SK-N-SH treated with all-trans-retinoic acid at 6 μM for 48 hours (cell line): ENCODE measurements at regions not wholly inside any gene's neighbourhood (a gene's known extent, or its start where the extent isn't known, plus 50 kb on each side); places are given as distances from the start of the nearest gene placed in this dataset.

Source experiments
- ATAC-seq: fragments of 200-7000 bp; cut with Tn5 transposase; 3 replicates; pipeline ENCODE4 v1.9.1; 2020; ENCODE audit warnings: mild to moderate bottlenecking, moderate library complexity
- ARNTL ChIP-seq: fragments of 450-650 bp; formaldehyde crosslinking; IDR thresholded peaks from 2 replicates; pipeline ENCODE4 v1.5.0; 2020; ENCODE audit warnings: low read depth, mild to moderate bottlenecking, moderate library complexity, borderline replicate concordance
- BACH2 ChIP-seq: fragments of 250-450 bp; sonication (Bioruptor Pico); IDR thresholded peaks from 2 replicates; pipeline ENCODE4 v1.9.0; 2021; ENCODE audit warnings: mild to moderate bottlenecking, borderline replicate concordance
- CSDC2 ChIP-seq: fragments of 250-450 bp; sonication (Bioruptor Pico); IDR thresholded peaks from 2 replicates; pipeline ENCODE4 v1.5.0; 2020; ENCODE audit warnings: mild to moderate bottlenecking, moderate library complexity
- CSRNP3 ChIP-seq: fragments of 250-450 bp; sonication (Bioruptor Pico); IDR thresholded peaks from 2 replicates; pipeline ENCODE4 v1.5.1; 2021; ENCODE audit warnings: mild to moderate bottlenecking, moderate library complexity
- ESRRG ChIP-seq: fragments of 250-450 bp; sonication (Bioruptor Pico); IDR thresholded peaks from 2 replicates; pipeline ENCODE4 v1.6.1; 2021; ENCODE audit warnings: mild to moderate bottlenecking
- ISL1 ChIP-seq: fragments of 250-450 bp; sonication (Bioruptor Pico); IDR thresholded peaks from 2 replicates; pipeline ENCODE4 v2.1.2; 2022; ENCODE audit warnings: mild to moderate bottlenecking, moderate library complexity
- OSR1 ChIP-seq: fragments of 250-450 bp; sonication (Bioruptor Pico); IDR thresholded peaks from 2 replicates; pipeline ENCODE4 v1.8.0; 2022; ENCODE audit warnings: moderate library complexity, mild to moderate bottlenecking, inconsistent platforms
- PATZ1 ChIP-seq: fragments of 250-450 bp; sonication (Bioruptor Pico); IDR thresholded peaks from 2 replicates; pipeline ENCODE4 v1.8.0; 2020; ENCODE audit warnings: mild to moderate bottlenecking, moderate library complexity, borderline replicate concordance
- POU6F1 ChIP-seq: fragments of 250-450 bp; sonication (Bioruptor Pico); IDR thresholded peaks from 2 replicates; pipeline ENCODE4 v1.8.0; 2021; ENCODE audit warnings: low read depth, mild to moderate bottlenecking, moderate library complexity, borderline replicate concordance
- PPARA ChIP-seq: fragments of 250-450 bp; sonication (Bioruptor Pico); IDR thresholded peaks from 2 replicates; pipeline ENCODE4 v1.5.0; 2020; ENCODE audit warnings: mild to moderate bottlenecking, borderline replicate concordance
- RARB ChIP-seq: fragments of 250-450 bp; sonication (Bioruptor Pico); IDR thresholded peaks from 2 replicates; pipeline ENCODE4 v1.8.0; 2021; ENCODE audit warnings: mild to moderate bottlenecking, moderate library complexity
- SNAI2 ChIP-seq: fragments of 250-450 bp; sonication (Bioruptor Pico); IDR thresholded peaks from 2 replicates; pipeline ENCODE4 v1.5.0; 2020; ENCODE audit warnings: mild to moderate bottlenecking, moderate library complexity
- TCF4 ChIP-seq: fragments of 250-450 bp; sonication (Bioruptor Pico); IDR thresholded peaks from 2 replicates; pipeline ENCODE4 v1.8.0; 2021; ENCODE audit warnings: mild to moderate bottlenecking, moderate library complexity, borderline replicate concordance
- TOX ChIP-seq: fragments of 250-450 bp; sonication (Bioruptor Pico); IDR thresholded peaks from 2 replicates; pipeline ENCODE4 v1.8.0; 2021; ENCODE audit warnings: mild to moderate bottlenecking, moderate library complexity, borderline replicate concordance
- TSHZ2 ChIP-seq: fragments of 250-450 bp; sonication (Bioruptor Pico); IDR thresholded peaks from 2 replicates; pipeline ENCODE4 v1.5.0; 2020; ENCODE audit warnings: mild to moderate bottlenecking, moderate library complexity
- ZC3H10 ChIP-seq: fragments of 250-450 bp; sonication (Bioruptor Pico); IDR thresholded peaks from 2 replicates; pipeline ENCODE4 v1.5.1; 2021; ENCODE audit warnings: mild to moderate bottlenecking, moderate library complexity
- ZFP3 ChIP-seq: fragments of 250-450 bp; sonication (Bioruptor Pico); IDR thresholded peaks from 2 replicates; pipeline ENCODE4 v1.5.0; 2020; ENCODE audit warnings: mild to moderate bottlenecking, moderate library complexity
- ZFP30 ChIP-seq: fragments of 450-650 bp; formaldehyde crosslinking; IDR thresholded peaks from 2 replicates; pipeline ENCODE4 v1.5.0; 2022; ENCODE audit warnings: mild to moderate bottlenecking, moderate library complexity
- ZNF565 ChIP-seq: fragments of 450-650 bp; formaldehyde crosslinking; conservative IDR thresholded peaks from 2 replicates; pipeline ENCODE4 v1.5.0; 2020; ENCODE audit warnings: low read depth, mild to moderate bottlenecking, moderate library complexity
- ZNF8 ChIP-seq: fragments of 450-650 bp; formaldehyde crosslinking; IDR thresholded peaks from 2 replicates; pipeline ENCODE4 v1.5.0; 2020; ENCODE audit warnings: mild to moderate bottlenecking, moderate library complexity
- TF ChIP-seq, protein P1 (sequence below): fragments of 250-450 bp; sonication (Bioruptor Pico); IDR thresholded peaks from 2 replicates; pipeline ENCODE4 v1.5.1; 2020; ENCODE audit warnings: low read depth, mild to moderate bottlenecking, moderate library complexity

DNA sequence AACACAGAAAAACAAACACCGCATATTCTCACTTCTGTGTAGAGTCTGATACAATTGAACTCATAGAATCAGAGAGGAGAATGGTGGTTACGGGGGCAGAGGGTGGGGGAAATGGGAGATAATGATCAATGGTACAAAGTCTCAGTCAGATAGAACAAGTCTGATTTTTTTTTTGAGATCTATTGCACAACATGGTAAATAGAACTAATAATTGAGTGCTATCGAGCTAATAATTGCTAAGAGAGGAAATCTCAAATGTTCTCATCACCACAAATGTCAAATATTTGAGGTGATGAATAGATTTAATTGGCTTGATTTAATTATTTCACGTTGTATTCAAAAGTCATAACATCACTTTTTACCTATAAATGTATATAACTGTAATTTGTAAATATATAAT lies 121.0 kb upstream of the SPIN1 start (continued):
- TF ChIP-seq PATZ1 (CRISPR knock-in tag) (no peak), ZFP30 (CRISPR knock-in tag) (no peak), TCF4 (no peak)

DNA sequence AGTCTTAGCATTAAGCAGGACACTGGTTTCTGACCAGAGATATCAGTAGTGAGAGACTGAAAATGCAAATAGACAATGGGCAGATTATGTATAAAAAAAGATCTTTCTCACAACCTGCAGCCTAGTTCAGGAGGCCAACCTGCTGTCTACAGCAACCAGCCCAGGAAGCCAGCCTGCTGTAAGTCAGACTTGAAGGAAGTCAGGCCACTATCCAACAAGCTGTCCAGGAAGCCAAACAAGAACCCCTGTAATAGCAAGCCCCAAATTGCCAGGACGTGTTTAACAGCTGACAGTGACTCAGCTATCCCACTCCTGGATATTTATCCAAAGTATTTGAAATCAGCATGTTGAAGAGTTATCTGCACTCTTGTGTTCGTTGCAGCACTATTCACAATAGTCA lies 121.8 kb upstream of the SPIN1 start:
- TF ChIP-seq SNAI2: no peak
- no peak for TF ChIP-seq ZFP30 (CRISPR knock-in tag)
- ATAC-seq: no peak

DNA sequence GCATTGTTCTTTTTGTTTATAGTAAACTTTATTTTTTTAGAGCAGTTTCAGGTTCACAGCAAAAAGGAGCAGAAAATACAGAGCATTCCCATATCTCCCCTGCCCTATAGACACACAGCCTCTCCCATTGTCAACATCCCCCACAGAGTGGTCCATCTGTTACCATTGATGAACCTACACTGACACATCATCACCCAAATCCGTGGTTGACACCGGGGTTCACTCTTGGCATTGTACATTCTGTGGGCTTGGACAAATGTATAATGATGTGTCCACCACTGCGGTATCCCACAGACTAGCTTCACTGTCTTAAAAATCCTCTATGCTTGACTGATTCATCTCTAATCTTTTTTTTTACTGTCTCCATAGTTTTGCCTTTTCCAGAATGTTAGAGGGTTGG lies 120.7 kb upstream of the SPATA31C2 start:
- TF ChIP-seq RARB (CRISPR knock-in tag): no peak
- TF ChIP-seq ZFP3: no peak
- TF ChIP-seq ZNF565 (CRISPR knock-in tag): no peak
- no peak for TF ChIP-seq CSRNP3 (CRISPR knock-in tag)
- TF ChIP-seq BACH2: no peak
- no peak for ATAC-seq

DNA sequence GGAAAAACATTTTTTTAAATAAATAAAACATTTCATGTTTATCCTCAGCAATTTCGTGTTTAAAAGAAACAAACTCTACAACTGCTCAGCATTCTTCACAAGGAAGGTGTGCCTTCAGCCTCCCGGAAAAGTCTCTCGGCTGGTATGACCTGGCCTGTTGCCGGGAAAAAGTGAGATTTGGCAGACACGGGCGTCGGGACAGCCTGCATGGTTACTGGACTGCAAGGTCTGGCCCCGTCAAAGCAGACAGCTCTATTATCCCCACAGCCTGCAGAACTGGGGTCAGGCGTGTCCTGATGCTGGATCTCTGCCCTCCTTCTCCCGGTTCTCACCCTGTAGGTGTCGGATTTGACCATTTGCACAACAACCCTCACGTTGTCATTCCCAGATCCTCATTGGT lies 120.3 kb upstream of the SPATA31C2 start:
- TF ChIP-seq ZC3H10 (CRISPR knock-in tag) (no peak), ARNTL (no peak), CSRNP3 (CRISPR knock-in tag) (no peak), SNAI2 (no peak), RARB (CRISPR knock-in tag) (no peak), ISL1 (no peak), BACH2 (no peak), ESRRG (no peak), ZNF8 (CRISPR knock-in tag) (no peak), ZFP3 (no peak), POU6F1 (CRISPR knock-in tag) (no peak), PATZ1 (CRISPR knock-in tag) (no peak), TSHZ2 (CRISPR knock-in tag) (no peak), OSR1 (CRISPR knock-in tag) (no peak), CSDC2 (CRISPR knock-in tag) (no peak), TCF4 (no peak), TOX (CRISPR knock-in tag) (no peak), ZNF565 (CRISPR knock-in tag) (no peak), PPARA (no peak)
- TF ChIP-seq, protein P1, sequence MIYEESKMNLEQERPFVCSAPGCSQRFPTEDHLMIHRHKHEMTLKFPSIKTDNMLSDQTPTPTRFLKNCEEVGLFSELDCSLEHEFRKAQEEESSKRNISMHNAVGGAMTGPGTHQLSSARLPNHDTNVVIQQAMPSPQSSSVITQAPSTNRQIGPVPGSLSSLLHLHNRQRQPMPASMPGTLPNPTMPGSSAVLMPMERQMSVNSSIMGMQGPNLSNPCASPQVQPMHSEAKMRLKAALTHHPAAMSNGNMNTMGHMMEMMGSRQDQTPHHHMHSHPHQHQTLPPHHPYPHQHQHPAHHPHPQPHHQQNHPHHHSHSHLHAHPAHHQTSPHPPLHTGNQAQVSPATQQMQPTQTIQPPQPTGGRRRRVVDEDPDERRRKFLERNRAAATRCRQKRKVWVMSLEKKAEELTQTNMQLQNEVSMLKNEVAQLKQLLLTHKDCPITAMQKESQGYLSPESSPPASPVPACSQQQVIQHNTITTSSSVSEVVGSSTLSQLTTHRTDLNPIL (CRISPR knock-in tag): no peak
- no peak for ATAC-seq
